GM19193 (cell line): ENCODE measurements at regions not wholly inside any gene's neighbourhood (a gene's known extent, or its start where the extent isn't known, plus 50 kb on each side); places are given as distances from the start of the nearest gene placed in this dataset.

Experiments
- POLR2A ChIP-seq: IDR thresholded peaks from 4 replicates; pipeline ENCODE4 v1.6.1; 2011; ENCODE audit not compliant: insufficient read depth, insufficient read length; ENCODE audit errors: extremely low read depth

- TF ChIP-seq POLR2A = no peak
These were observed 51.8 kb upstream of the RAB6C start for GRCh38 chr2:129927696-129928095.

- TF ChIP-seq POLR2A = no peak
These were observed 49.9 kb upstream of the RAB6C start for GRCh38 chr2:129929321-129930290.
